ENCODE measurements at regions not wholly inside any gene's neighbourhood (a gene's known extent, or its start where the extent isn't known, plus 50 kb on each side); places are given as distances from the start of the nearest gene placed in this dataset.

DNA sequence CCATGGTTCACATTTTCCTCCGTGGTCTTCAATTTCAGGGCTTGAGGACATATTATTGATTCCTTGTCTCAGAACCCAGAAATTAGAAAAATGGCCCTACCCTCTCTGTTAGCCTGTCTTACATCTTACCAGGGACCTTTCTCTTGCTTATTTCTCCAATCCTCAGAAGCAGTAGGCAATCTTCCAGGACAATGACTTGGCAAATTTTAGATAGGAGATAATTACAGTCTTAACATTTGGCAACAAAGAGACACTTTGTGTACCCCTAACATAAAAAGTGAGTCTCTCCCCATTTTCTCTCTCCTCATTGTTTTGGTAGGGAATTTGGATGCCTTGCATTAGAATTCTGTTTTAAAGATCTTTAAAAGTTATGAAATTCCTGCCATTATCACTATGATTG is 778.1 kb upstream of the SLIT2 start:
- H3K27ac Mint-ChIP-seq = no peak overlapping the region
- Histone ChIP-seq H4K5ac (ENCODE audit: insufficient read length, low read depth, low read length) (no peak overlapping the region), H3K14ac (ENCODE audit: insufficient read depth, low read length) (no peak overlapping the region), H2BK5ac (ENCODE audit: insufficient read length, low read length) (no peak overlapping the region), H3K79me1 (ENCODE audit: insufficient read depth, low read depth, low read length, poor library complexity, severe bottlenecking) (no peaks in the 10 kb centered on the region), H2BK12ac (ENCODE audit: insufficient read length, low read depth, low read length) (no peak overlapping the region), H4K20me1 (ENCODE audit: control insufficient read depth, insufficient read depth, insufficient read length) (no peaks in the 10 kb centered on the region), H3K9ac (ENCODE audit: extremely low read depth, insufficient read length, low read length) (no peak overlapping the region), H3K23me2 (ENCODE audit: insufficient read length, low read depth, low read length, poor library complexity, severe bottlenecking) (no peaks in the 10 kb centered on the region), H4K8ac (replicated peaks; ENCODE audit: insufficient read length, low read depth, low read length) (no peak overlapping the region), H3K79me2 (ENCODE audit: insufficient read depth, low read length) (no peaks in the 10 kb centered on the region), H3K27ac (ENCODE audit: insufficient read length, low read depth, low read length) (no peak overlapping the region), H2BK20ac (ENCODE audit: low read depth, low read length, poor library complexity, severe bottlenecking) (no peak overlapping the region), H3K4me1 (ENCODE audit: insufficient read depth, low read length) (no peaks in the 10 kb centered on the region), H4K91ac (ENCODE audit: insufficient read length, low read depth, low read length) (no peak overlapping the region), H3K4me2 (ENCODE audit: insufficient read depth, insufficient read length, low read length) (no peak overlapping the region), H2AK5ac (ENCODE audit: insufficient read length, low read length) (no peak overlapping the region), H3K18ac (ENCODE audit: insufficient read length, low read depth, low read length) (no peak overlapping the region), H3K9me3 (ENCODE audit: control insufficient read depth, low read depth, low read length) (no peaks in the 10 kb centered on the region), H2BK120ac (ENCODE audit: low read depth, low read length, poor library complexity, severe bottlenecking) (no peak overlapping the region), H3K23ac (ENCODE audit: insufficient read length, low read depth, low read length) (no peak overlapping the region), H2AFZ (ENCODE audit: low read length) (no peak overlapping the region), H3K4ac (ENCODE audit: low read depth, low read length) (no peak overlapping the region), H3K56ac (ENCODE audit: insufficient read length, low read depth, low read length) (no peak overlapping the region), H2BK15ac (ENCODE audit: low read depth, low read length) (no peak overlapping the region), H3T11ph (ENCODE audit: low read length) (no peak overlapping the region), H3K27me3 (ENCODE audit: insufficient read depth, low read length) (no peaks in the 10 kb centered on the region)
- WGBS (ENCODE audit: extremely low coverage, insufficient read length, low lambda C conversion rate) = no CpG with 5 or more reads among the region's 1 CpG
- H3K4me3 Mint-ChIP-seq = no peak overlapping the region
- no peaks in the 10 kb centered on the region for H3K27me3 Mint-ChIP-seq (ENCODE audit: low read depth)
- H3K36me3 Mint-ChIP-seq (ENCODE audit: insufficient read depth in 1 of 3, low read depth in 3 of 3) = peaks cover 0 to 4% (median 1%) of the 10 kb centered on the region in 3 experiments; a peak in 1 of 7 replicates
- peaks cover 0 to 5% of the 10 kb centered on the region in 2 experiments; a peak in 2 of 4 replicates for H3K4me1 Mint-ChIP-seq
- TF ChIP-seq, protein P1, sequence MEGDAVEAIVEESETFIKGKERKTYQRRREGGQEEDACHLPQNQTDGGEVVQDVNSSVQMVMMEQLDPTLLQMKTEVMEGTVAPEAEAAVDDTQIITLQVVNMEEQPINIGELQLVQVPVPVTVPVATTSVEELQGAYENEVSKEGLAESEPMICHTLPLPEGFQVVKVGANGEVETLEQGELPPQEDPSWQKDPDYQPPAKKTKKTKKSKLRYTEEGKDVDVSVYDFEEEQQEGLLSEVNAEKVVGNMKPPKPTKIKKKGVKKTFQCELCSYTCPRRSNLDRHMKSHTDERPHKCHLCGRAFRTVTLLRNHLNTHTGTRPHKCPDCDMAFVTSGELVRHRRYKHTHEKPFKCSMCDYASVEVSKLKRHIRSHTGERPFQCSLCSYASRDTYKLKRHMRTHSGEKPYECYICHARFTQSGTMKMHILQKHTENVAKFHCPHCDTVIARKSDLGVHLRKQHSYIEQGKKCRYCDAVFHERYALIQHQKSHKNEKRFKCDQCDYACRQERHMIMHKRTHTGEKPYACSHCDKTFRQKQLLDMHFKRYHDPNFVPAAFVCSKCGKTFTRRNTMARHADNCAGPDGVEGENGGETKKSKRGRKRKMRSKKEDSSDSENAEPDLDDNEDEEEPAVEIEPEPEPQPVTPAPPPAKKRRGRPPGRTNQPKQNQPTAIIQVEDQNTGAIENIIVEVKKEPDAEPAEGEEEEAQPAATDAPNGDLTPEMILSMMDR (conservative IDR thresholded peaks at IDR 0.05) = no peak
- DNase-seq = no peak
- peaks cover 0 to 2% of the 10 kb centered on the region in 2 experiments; a peak in 2 of 5 replicates for H3K9me3 Mint-ChIP-seq
